ENCODE measurements at regions not wholly inside any gene's neighbourhood (a gene's known extent, or its start where the extent isn't known, plus 50 kb on each side); places are given as distances from the start of the nearest gene placed in this dataset.

- Histone ChIP-seq H2AFZ (replicated peaks; ENCODE audit: low read length, poor library complexity) (no peak overlapping the region), H2BK120ac (ENCODE audit: low read depth, low read length) (no peak overlapping the region), H3K23ac (ENCODE audit: low read depth, low read length) (no peak overlapping the region), H3K79me1 (ENCODE audit: low read depth in 1 of 2, low read length in 2 of 2) (no peaks in the 10 kb centered on the region), H3K27me3 (ENCODE audit: control insufficient read depth, insufficient read depth, low read length) (peaks cover 48% of the 10 kb centered on the region), H4K5ac (ENCODE audit: low read depth, low read length) (no peak overlapping the region), H2BK15ac (ENCODE audit: low read depth, low read length) (no peak overlapping the region), H3K56ac (ENCODE audit: extremely low read depth, insufficient read depth, low read length) (no peak overlapping the region), H3K9ac (ENCODE audit: low read depth, low read length) (no peak overlapping the region), H3K27ac (ENCODE audit: insufficient read depth, low read length) (no peak overlapping the region), H3K9me3 (ENCODE audit: control insufficient read depth, insufficient read depth, low read length) (no peaks in the 10 kb centered on the region), H3K36me3 (ENCODE audit: control insufficient read depth, insufficient read depth, low read length) (no peaks in the 10 kb centered on the region), H3K4ac (ENCODE audit: low read depth, low read length) (no peak overlapping the region), H2AK5ac (ENCODE audit: low read depth, low read length) (no peak overlapping the region), H2BK5ac (ENCODE audit: low read depth, low read length, poor library complexity, severe bottlenecking) (no peak overlapping the region), H3K14ac (replicated peaks; ENCODE audit: low read depth, low read length) (no peak overlapping the region), H3K4me3 (ENCODE audit: insufficient read depth, low read depth, low read length) (no peak overlapping the region), H3K9me1 (ENCODE audit: insufficient read depth, low read length) (no peaks in the 10 kb centered on the region), H2BK20ac (ENCODE audit: low read depth, low read length) (no peak overlapping the region), H2AK9ac (replicated peaks; ENCODE audit: low read depth, low read length, poor library complexity) (no peak overlapping the region), H3K18ac (ENCODE audit: low read depth, low read length) (no peak overlapping the region), H4K8ac (ENCODE audit: low read depth in 2 of 2, low read length in 2 of 2) (no peak overlapping the region), H4K91ac (ENCODE audit: insufficient read depth, low read depth, low read length) (no peak overlapping the region), H4K20me1 (ENCODE audit: insufficient read depth, low read length) (no peaks in the 10 kb centered on the region), H3K4me1 (ENCODE audit: control insufficient read depth, insufficient read depth, low read length) (no peaks in the 10 kb centered on the region), H3K4me2 (ENCODE audit: low read depth, low read length) (no peak overlapping the region)
- TF ChIP-seq NFE2L2 (IDR thresholded peaks at IDR 0.05; ENCODE audit: low read depth, low read length) (no peak), POLR2A (IDR thresholded peaks at IDR 0.05; ENCODE audit: low read depth, low read length) (no peak), MAFK (IDR thresholded peaks at IDR 0.05; ENCODE audit: low read depth, low read length) (no peak), CEBPB (IDR thresholded peaks at IDR 0.05; ENCODE audit: low read depth, low read length) (no peak), RFX5 (IDR thresholded peaks at IDR 0.05; ENCODE audit: low read depth, low read length) (no peak), ELK1 (IDR thresholded peaks at IDR 0.05; ENCODE audit: borderline replicate concordance, low read depth, low read length) (no peak), MAZ (IDR thresholded peaks at IDR 0.05; ENCODE audit: borderline replicate concordance, low read depth, low read length) (no peak), RAD21 (IDR thresholded peaks at IDR 0.05; ENCODE audit: low read length) (no peak), RCOR1 (IDR thresholded peaks at IDR 0.05; ENCODE audit: insufficient replicate concordance, low read length) (no peak), SMC3 (IDR thresholded peaks at IDR 0.05; ENCODE audit: low read depth, low read length) (no peak), MXI1 (IDR thresholded peaks at IDR 0.05; ENCODE audit: borderline replicate concordance, low read depth, low read length) (no peak), CHD1 (IDR thresholded peaks at IDR 0.05; ENCODE audit: low read depth, low read length) (no peak), USF2 (IDR thresholded peaks at IDR 0.05; ENCODE audit: low read depth, low read length) (no peak), FOS (IDR thresholded peaks at IDR 0.05; ENCODE audit: low read depth, low read length) (no peak)
- intact Hi-C loops (cut with micrococcal nuclease) = no loop called here
- CTCF ChIA-PET = no interaction called here
- dilution Hi-C loops (cut with HindIII; ENCODE audit: low sequenced_read_pairs, unreplicated experiment) = no loop called here
- POLR2A ChIA-PET (ENCODE audit: unreplicated experiment) = no interaction called here
- ATAC-seq (ENCODE audit: low read depth) (no peak), DNase-seq (no peak)
- WGBS, 2 experiments (ENCODE audit: extremely low coverage in 2 of 2, insufficient read length in 1 of 2) = 93% methylated on average over 3 of the region's 15 CpGs; no CpG with 5 or more reads in 1 of the 2 experiments
- BruUV-seq (replicated peaks) = no TSS peak
- in situ Hi-C loops (cut with MboI; ENCODE audit: low sequenced_read_pairs) = no loop called here
Observed at GRCh38 chr15:70180186-70180875, 82.6 kb upstream of the TLE3 start.
